Dermis microvascular lymphatic vessel endothelial cell (primary cell): ENCODE measurements at regions not wholly inside any gene's neighbourhood (a gene's known extent, or its start where the extent isn't known, plus 50 kb on each side); places are given as distances from the start of the nearest gene placed in this dataset.
A peak's percentile ranks its signal among the peaks of the same experiment; 100 is the strongest.
"Not testable (repeated sequence)": the region's sequence is repeated elsewhere in the genome, so short reads cannot be mapped to it uniquely, and the experiment has no call there.

Experiments used
- DNase-seq, 2 donors: peaks; one replicate each; pipeline versions ENCODE4 v3.0.0 to v3.0.0-alpha.2; 2010; ENCODE audit warnings: low read depth in 2 of 2

DNA sequence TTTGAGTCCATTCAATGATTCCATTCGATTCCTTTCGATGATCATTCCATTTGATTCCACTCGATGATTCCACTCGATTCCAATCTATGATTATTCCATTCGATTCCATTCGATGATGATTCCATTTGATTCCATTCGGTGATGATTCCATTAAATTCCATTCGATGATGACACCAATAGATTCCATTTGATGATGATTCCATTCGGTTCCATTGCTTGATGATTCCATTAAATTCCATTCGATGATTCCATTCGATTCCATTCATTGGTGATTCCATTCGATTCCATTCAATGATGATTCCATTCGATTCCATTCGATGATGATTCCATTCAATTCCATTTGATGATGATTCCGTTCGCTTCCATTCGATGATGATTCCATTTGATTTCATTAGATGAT lies 1104.1 kb downstream of the RPIA start:
- DNase-seq: not testable (repeated sequence)

DNA sequence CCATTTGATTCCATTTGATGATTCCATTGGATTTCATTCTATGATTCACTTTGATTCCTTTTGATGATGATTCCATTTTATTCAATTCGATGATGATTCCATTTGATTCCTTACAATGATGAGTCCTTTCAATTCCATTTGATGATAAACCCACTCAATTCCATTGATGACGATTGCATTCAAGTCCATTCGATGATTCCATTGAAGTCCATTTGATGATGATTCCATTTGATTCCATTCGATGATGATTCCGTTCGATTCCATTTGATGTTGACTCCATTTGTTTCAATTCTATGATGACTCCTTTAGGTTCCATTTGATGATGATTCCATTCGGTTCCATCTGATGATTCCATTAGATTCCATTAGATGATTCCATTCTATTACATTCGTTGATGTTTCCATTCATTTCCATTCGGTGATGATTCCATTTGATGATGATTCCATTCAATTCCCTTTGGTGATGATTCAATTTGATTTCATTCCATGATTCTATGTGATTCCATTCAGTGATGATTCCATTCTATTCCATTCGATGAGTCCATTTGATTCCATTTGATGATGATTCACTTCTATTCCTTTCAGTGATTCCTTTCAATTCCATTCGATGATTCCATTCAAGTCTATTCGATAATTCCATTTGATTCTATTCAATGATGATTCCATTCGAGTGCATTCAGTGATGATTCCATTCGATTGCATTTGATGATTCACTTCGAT lies 1106.0 kb downstream of the RPIA start:
- DNase-seq: no peak

DNA sequence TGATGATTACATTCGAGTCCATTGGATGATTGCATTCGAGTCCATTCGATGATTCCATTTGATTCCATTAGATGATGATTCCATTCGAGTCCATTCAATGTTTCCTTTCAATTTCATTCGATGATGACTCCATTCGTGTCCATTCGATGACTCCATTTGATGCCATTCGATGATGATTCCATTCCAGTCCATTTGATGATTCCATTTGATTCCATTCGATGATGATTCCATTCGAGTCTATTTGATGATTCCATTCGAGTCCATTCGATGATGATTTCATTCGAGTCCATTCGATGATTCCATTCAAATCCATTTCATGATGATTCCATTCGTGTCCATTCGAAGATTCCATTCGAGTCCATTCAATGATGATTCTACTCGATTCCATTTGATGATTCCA lies 1109.7 kb downstream of the RPIA start:
- not testable (repeated sequence) for DNase-seq

GRCh38 chr2:89806363-89806762 lies 1114.9 kb downstream of the RPIA start:
- DNase-seq: not testable (repeated sequence)

DNA sequence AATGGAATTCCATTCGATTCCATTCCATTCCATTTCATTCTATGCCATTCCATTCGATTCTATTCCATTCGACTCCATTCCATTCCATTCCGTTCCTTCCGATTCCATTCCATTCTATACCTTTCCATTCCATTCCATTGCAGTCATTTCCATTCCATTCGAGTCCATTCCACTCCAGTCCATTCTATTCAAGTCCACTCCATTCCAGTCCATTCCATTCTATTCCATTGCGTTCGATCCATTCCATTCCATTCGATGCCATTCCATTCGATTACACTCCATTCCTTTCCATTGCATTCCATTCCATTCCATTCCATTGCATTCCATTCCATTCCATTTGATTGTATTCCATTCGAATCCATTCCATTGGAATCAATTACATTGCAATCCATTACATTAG lies 1119.8 kb downstream of the RPIA start:
- no peak for DNase-seq

- not testable (repeated sequence) for DNase-seq
Observed at GRCh38 chr2:89811910-89812309, 1120.4 kb downstream of the RPIA start.

- not testable (repeated sequence) for DNase-seq
Observed at GRCh38 chr2:89814359-89814758, 1122.9 kb downstream of the RPIA start.

GRCh38 chr2:89818873-89819272 lies 1127.4 kb downstream of the RPIA start:
- no peak for DNase-seq

DNA sequence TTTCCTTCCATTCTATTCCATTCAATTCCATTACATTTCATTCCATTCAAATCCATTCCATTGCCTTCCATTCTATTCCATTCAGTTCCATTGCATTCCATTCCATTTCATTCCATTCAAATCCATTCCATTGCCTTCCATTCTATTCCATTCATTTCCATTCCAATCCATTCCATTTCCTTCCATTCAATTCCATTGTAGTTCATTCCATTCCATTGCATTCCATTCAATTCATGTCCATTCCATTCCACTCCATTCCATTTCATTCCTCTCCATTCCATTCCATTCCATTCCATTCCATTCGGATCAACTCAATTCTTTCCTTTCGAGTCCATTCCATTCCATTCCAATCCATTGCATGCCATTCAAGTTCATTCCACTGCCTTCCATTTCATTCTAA lies 1128.3 kb downstream of the RPIA start:
- no peak for DNase-seq

DNA sequence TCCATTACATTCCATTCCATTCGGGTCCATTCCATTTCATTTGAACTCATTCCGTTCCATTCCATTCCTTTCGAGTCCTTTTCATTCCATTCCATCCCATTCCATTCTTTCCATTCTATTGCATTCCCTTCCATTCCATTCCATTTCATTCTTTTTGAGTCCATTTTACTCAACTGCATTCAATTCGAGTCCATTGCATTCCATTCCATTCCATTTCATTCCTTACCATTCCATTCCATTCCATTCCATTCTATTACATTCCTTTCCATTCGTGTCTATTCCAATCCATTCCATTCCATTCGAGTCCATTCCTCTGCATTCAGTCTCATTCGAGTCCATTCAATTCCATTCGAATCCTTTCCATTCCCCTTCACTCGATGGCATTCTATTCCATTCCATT lies 1128.8 kb downstream of the RPIA start:
- no peak for DNase-seq

DNA sequence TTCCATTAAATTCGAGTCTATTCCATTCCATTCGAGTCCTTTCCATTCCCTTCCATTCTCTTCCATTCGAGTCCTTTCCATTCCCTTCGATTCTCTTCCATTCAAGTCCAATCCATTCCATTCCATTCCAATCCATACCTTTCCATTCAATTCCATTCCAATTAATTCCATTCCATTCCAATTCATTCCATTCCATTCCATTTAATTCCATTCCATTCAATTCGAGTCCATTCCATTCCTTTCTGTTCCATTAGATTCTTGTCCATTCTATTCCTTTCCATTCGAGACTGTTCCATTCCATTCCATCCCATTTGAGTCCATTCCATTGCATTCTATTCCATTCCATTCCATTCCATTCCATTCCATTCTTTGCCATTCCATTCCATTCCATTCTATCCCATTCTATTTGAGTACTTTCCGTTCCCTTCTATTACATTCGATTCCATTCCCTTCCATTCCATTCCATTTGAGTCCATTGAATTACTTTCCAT lies 1130.0 kb downstream of the RPIA start:
- no peak for DNase-seq

DNA sequence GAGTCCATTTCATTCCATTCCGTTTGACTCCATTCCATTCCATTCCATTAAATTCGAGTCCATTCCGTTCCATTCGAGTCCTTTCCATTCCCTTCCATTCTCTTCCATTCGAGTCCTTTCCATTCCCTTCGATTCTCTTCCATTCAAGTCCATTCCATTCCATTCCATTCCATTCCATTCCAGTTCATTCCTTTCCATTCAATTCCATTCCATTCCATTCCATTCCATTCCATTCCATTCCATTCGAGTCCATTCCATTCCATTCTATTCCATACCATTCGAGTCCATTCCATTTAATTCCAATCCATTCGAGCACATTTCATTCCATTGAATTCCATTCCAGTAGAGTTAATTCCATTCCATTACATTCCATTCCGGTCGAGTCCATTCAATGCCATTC lies 1130.9 kb downstream of the RPIA start:
- not testable (repeated sequence) for DNase-seq

DNA sequence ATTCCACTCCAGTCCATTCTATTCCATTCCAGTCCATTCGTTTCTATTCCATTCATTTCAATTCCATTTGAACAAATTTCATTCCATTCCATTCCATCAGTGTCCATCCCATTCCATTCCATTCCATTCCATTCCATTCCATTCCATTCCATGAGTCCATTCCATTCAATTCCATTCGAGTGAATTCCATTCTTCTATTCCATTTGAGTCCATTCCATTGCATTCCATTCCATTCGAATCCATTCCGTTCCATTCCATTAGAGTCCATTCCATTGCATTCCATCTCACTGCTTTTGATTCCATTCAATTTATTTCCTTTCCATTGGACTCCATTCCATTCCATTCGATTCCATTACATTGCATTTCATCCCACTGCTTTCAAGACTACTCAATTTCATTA lies 1132.1 kb downstream of the RPIA start:
- no peak for DNase-seq

GRCh38 chr2:89825034-89825433 lies 1133.6 kb downstream of the RPIA start:
- no peak for DNase-seq

- not testable (repeated sequence) for DNase-seq
Observed at GRCh38 chr2:89826741-89827140, 1135.3 kb downstream of the RPIA start.

DNA sequence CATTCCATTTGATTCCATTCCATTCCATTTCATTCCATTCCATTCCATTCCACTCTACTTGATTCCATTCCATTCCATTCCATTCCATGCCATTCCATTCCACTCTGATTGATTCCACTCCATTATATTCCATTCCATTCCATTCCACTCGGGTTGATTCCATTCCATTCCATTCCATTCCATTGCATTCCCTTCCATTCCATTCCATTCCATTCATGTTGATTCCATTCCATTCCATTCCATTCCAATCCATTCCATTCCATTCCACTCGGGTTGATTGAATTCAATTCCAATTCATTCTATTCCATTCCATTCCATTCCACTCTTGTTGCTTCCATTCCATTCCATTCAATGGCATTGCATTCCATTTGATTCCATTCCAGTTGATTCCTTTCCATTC lies 1136.4 kb downstream of the RPIA start:
- DNase-seq: not testable (repeated sequence)

DNA sequence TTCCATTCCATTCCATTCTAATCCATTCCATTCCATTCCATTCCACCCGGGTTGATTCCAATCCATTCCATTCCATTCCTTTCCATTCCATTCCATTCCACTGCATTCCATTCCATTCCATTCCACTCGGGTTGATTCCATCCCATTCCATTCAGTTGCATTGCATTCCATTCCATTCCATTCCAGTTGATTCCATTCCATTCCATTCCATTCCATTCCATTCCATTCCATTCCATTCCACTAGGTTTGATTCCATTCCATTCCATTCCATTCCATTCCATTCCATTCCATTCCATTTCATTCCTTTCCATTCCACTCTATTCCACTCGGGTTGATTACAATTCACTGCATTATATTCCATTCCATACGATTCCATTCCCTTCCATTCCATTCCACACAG lies 1136.9 kb downstream of the RPIA start:
- DNase-seq: not testable (repeated sequence)

DNA sequence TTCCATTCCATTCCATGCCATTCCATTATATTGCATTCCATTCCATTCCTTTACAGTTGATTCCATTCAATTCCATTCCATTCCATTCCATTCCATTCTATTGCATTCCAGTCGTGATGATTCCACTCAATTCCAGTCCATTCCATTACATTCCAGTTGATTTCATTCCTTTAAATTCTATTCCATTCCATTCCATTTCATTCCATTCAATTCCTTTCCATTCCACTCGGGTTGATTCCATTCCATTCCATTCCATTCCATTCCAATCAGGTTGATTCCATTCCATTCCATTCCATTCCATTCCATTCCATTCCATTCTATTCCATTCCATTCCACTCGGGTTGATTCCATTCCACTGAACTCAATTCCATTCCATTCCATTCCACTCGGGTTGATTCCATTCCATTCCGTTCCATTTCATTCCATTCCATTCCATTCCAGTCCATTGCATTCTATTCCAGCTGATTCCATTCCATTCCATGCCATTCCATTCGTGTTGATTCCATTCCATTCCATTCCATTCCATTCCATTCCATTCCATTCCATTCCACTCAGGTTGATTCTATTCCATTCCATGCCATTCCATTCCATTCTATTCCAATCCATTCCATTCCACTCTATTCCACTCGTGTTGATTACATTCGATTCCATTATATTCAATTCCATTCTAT lies 1137.6 kb downstream of the RPIA start:
- DNase-seq: peak in 1 of 2 donors; percentile 30

DNA sequence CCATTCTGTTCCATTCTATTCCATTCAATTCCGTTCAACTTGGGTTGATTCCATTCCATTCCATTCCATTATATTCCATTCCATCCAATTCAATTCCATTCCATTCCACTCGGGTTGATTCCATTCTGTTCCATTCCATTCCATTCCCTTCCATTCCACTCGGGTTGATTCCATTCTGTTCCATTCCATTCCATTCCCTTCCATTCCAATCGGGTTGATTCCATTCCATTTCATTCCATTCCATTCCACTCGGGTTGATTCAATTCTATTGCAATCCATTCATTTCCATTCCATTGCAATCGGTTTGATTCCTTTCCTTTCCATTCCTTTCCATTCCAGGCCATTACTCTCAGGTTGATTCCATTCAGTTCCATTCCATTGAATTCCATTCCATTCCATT lies 1138.4 kb downstream of the RPIA start:
- no peak for DNase-seq

DNA sequence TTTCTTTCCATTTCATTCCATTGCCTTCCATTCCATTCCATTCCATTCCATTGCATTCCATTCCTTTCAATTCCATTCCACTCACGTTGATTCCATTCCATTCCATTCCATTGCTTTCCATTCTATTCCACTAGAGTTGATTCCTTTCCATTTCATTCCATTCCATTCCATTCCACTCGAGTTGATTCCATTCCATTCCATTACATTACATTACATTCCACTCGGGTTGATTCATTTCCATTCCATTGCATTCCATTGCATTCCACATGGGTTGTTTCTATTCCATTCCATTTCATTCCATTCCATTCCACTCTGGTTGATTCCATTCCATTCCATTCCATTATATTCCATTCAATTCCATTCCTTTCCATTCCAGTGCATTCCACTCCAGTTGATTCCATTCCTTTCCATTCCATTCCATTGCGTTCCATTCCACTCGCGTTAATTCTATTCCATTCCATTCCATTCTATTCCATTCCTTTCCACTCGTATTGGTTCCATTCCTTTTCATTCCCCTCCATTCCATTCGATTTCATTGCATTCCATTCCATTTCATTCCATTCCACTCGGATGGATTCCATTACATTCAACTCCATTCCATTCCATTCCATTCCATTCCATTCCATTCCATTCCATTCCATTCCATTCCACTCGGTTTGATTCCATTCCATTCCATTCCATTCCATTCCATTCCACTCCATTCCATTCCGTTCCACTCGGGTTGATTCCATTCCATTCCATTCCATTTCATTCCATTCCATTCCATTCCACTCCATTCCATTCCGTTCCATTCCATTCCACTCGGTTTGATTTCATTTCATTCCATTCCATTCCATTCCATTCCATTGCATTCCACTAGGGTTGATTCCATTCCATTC lies 1139.1 kb downstream of the RPIA start:
- not testable (repeated sequence) for DNase-seq

DNA sequence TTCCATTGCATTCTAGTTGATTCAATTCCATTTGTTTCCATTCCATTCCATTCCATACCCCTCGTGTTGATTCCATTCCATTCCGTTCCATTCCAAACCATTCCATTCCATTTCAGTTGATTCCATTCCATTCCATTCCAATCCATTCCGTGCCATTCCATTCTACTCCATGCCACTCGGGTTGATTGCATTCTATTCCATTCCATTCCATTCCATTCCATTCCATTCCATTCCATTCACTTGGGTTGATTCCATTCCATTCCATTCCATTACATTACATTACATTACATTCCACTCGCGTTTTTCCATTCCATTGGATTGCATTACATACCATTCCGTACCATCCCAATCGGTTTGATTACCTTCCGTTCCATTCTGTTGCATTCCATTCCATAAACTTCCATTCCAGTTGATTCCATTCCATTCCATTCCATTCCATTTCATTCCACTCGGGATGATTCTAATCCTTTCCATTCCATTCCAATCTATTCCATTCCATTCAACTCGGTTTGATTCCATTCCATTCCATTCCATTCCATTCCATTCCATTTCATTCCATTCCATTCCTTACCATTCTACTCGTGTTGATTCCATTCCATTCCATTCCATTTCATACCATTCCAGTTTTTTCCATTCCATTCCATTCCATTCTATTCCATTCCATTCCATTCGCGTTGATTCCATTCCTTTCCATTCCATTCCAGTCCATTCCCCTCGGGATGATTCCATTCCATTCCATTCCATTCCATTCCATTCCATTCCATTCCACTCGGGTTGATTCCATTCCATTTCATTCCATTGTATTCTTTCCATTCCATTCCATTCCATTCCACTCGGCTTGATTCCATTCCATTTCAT lies 1140.4 kb downstream of the RPIA start:
- no peak for DNase-seq
